ENCODE measurements at regions not wholly inside any gene's neighbourhood (a gene's known extent, or its start where the extent isn't known, plus 50 kb on each side); places are given as distances from the start of the nearest gene placed in this dataset.
"Not testable (repeated sequence)": the region's sequence is repeated elsewhere in the genome, so short reads cannot be mapped to it uniquely, and the experiment has no call there.

DNA sequence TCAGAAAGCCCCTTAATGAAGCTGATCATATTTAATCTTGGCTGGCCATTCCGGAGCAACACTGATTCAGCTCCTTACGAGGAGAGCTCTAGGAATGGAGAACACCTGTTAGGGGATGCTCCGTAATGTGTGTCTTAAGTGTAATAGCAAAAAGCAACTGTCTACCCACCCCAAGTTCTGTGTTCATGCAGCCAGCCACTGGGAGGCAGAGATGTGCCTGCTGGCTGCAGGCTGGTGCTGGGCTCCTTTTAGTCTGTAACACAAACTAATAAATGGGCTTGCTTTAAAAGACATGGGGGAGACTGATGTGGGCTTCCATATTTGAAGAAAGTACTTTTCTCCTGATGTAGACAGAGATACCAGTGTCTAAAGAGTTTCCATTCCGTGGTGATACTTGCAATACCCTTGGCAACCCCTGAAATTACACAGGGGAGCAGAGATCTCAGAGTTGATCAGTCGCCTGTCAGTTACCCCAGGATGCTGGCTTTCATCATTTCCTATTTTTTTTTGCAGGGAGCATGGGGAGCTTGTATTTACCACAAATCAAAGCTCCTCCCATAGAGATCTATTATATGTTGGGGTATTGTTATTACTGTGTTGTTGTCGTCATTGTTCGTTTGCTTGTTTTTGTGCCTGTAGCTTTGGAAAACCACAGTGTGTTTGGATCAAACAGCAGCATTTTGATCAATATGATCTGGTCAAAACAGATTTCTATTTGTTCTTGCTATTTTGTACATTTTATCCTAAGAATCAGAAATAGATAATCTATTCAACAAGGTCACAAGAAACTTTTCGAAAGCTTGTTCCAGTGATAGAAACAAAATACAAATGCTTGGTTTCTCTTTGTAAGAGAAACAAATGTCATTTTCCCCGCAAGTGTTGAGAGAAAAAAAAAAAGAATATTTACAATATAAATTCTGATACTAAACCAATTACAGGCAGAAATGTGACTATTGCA lies 65.8 kb downstream of the MTX3 start:
- no peak for DNase-seq (ENCODE audit: low spot score)

- DNase-seq (ENCODE audit: low spot score), result no peak
These were observed 67.6 kb downstream of the MTX3 start for GRCh38 chr5:79923431-79923830.

DNA sequence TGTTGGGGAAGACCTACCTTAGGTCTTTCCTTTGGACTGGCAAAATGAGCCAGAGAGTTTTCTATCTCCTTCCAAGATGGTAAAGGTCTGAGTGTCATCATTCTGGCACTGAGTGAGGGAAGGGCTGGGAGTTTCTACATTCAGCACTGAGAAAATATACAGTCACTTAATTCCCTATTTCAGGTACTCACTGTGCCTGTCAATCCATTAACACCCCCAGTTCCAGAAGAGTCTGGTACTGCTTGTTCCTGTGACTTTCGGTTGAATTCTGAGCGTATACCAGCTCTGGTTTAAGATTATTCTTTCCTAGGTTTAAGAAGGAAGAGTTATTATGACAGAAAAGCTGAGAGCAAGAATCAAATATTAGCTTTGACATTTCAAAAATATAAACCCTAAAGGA lies 68.4 kb downstream of the MTX3 start:
- no peak for DNase-seq (ENCODE audit: low spot score)

GRCh38 chr5:79907452-79907851 lies 83.6 kb downstream of the MTX3 start:
- DNase-seq (ENCODE audit: low spot score), result not testable (repeated sequence)

- not testable (repeated sequence) for DNase-seq (ENCODE audit: low spot score)
These were observed 88.5 kb downstream of the MTX3 start for GRCh38 chr5:79902571-79902970.

- no peak for DNase-seq (ENCODE audit: low spot score)
These were observed 89.4 kb downstream of the MTX3 start for GRCh38 chr5:79901631-79902030.

GRCh38 chr5:79898611-79899010 lies 92.5 kb downstream of the MTX3 start:
- no peak for DNase-seq (ENCODE audit: low spot score)

GRCh38 chr5:79893976-79894375 lies 97.1 kb downstream of the MTX3 start:
- no peak for DNase-seq (ENCODE audit: low spot score)

- DNase-seq (ENCODE audit: low spot score), result no peak
These were observed 97.6 kb downstream of the MTX3 start for GRCh38 chr5:79893485-79893884.

- no peak for DNase-seq (ENCODE audit: low spot score)
These were observed 100.2 kb downstream of the MTX3 start for GRCh38 chr5:79890930-79891249.

DNA sequence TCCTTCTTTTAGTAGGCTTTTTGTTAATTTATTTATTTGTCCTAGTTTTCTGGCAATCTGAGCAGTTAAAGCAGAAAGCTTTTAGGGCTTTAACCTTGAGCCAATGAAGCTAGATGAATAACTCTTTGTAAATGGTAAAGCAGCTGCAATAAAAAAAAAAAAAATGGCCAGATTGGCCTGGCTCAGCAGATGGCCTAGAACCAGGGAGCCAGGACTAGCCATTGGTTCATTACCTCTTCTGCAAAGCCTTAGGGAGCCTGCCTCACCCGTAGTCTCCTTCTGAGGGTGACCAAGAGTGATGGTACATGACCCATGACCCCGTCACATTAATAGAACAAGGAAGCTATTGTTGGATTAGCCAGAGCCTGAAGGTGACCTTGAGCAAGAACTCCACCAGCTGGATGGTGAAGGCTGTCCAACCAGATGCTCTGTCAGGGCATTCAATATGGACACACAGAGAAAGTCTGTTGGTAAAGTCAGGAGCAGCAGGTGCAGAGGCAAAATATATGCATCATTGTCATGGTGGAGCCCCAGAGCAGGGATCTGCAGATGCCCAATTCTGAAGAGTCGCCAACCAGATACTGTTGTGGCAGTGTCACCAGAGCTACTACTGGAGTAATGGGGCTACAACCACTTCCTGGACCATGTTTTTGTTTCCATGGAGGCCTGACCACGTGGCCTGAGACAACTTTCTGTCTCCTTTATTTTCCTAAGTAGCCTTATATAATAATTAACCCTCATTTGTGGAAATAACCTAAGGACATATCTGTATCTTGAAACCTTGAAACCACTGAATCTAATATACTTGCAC lies 100.7 kb downstream of the MTX3 start:
- no peak for DNase-seq (ENCODE audit: low spot score)

DNA sequence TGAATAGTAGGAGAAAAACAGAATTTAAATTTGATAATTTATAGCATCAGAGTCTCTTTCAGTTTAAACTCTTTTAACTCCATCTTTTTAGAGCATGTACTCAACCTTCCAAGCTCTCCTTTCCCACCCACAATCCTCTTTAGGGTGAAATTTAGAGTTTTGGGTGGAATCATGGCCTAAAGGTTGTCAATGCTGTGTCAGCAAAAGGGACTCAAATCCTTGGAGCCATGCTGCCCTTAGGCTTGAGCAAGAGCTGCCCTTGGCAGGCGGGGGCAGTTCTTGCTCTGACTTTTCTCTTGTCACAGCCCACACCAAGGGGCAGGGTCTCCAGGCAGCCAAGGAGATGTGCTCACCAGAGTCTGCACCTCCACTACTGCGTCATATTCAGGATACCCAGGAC lies 102.4 kb downstream of the MTX3 start:
- DNase-seq (ENCODE audit: low spot score), result no peak

- DNase-seq (ENCODE audit: low spot score), result no peak
These were observed 104.0 kb downstream of the MTX3 start for GRCh38 chr5:79886925-79887655.

DNA sequence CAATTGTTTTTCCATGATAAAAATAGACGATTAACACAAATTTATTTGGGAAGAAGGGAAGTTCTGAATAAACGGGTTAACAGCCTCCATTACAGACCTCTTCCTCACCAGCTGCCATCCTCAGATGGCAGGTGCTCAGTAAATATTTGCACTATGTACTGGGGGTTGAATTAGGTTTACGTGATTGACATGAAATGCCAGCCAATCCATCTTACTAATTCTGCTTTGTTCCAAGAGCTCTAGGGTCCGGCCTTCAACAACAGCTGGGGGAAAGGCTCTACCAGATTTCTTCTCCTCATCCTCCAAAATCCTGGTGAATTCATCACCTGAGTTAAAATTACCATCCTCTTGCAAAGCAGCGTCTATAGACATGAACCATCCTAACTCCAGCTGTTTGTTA lies 104.6 kb downstream of the MTX3 start:
- no peak for DNase-seq (ENCODE audit: low spot score)

DNA sequence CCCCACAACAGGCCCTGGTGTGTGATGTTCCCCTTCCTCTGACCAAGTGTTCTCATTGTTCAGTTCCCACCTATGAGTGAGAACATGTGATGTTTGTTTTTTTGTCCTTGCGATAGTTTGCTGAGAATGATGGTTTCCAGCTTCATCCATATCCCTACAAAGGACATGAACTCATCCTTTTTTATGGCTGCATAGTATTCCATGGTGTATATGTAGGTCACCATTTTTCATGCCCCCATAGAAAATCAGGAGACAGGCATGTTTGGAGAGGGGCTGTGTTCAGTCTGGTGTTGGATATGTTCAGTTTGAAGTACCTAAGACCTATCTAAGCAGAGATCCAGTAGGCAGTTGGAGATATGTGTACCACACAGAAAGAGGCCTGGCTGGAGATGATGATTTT lies 111.2 kb downstream of the MTX3 start:
- DNase-seq (ENCODE audit: low spot score), result not testable (repeated sequence)

- DNase-seq (ENCODE audit: low spot score), result no peak
These were observed 112.2 kb downstream of the MTX3 start for GRCh38 chr5:79878721-79879336.

DNA sequence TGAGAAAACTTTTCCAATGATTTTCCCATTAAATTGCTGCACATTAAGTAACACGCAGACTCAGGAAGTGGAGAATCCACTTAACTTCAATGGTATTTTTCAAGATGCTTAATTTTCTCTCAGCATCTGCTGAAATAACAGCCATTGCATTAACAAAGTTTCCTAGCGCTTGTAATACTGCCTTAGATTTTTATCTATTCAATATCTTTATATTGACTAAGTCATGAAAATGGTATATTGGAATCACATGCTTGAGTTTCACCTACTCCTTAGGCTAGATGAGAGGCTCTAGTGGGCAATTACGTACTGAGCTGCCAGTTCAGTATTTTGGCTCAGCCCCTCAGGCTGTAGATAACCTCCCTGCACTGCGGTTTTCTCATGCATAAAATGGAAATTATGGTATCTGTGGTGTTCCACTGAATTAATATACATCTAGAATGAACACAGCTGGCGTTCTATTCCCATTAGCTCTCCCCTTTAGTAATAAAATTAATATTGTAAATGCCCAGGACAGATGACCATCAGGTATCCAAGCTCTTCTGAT lies 112.9 kb downstream of the MTX3 start:
- DNase-seq (ENCODE audit: low spot score), result no peak

GRCh38 chr5:79876456-79876855 lies 114.6 kb downstream of the MTX3 start:
- no peak for DNase-seq (ENCODE audit: low spot score)

GRCh38 chr5:79875230-79875629 lies 115.8 kb downstream of the MTX3 start:
- no peak for DNase-seq (ENCODE audit: low spot score)

DNA sequence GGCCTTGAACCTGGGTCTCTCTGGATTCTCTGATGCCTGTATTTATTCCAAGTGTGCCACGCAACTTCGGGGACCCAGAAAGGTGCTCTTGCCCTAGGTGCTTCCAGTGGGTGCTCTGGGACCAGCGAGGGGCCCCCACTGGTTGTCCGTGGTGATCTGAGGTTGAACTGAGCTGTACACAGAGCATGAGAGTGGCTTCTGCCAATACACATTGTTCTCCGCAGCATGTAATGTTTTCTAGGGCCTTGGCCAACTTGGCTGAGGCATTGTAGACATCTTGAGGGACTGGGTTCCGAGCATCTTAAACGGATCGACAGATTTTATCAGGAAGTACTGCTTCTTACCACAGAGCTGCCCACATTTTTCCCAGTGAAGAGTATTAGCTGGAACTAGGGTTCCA lies 117.9 kb downstream of the MTX3 start:
- DNase-seq (ENCODE audit: low spot score), result no peak

- no peak for DNase-seq (ENCODE audit: low spot score)
These were observed 118.8 kb downstream of the MTX3 start for GRCh38 chr5:79872291-79872690.

All from CD4-positive, alpha-beta T cell treated with Interleukin-15 for 4 hours (primary cell).